T-cell (primary cell): ENCODE measurements at regions not wholly inside any gene's neighbourhood (a gene's known extent, or its start where the extent isn't known, plus 50 kb on each side); places are given as distances from the start of the nearest gene placed in this dataset.
"Not testable (repeated sequence)": the region's sequence is repeated elsewhere in the genome, so short reads cannot be mapped to it uniquely, and the experiment has no call there.

Source experiments
- ATAC-seq, 4 experiments: fragments of 200-7000 bp in 3 of 4; fragments of 150-1000 bp in 1 of 4; cut with Tn5 transposase; replicated peaks in 1 of 4; 1 replicate in 3 of 4; 2 replicates in 1 of 4; pipeline ENCODE4 v1.10.0; 2021; ENCODE audit warnings: moderate library complexity in 3 of 4, mild to moderate bottlenecking in 2 of 4, moderate number of reproducible peaks in 1 of 4
- CTCF ChIA-PET, 2 donors: fragments of 300-600 bp; sonication (Branson Sonifier 250); formaldehyde crosslinking; loops; one replicate each; lab custom pipeline; 2022; ENCODE audit warnings: antibody characterized with exemption in 2 of 2; lab: Charles Lee
- POLR2A ChIA-PET, 2 donors: fragments of 300-600 bp; sonication (Branson Sonifier 250); formaldehyde crosslinking; loops; one replicate each; lab custom pipeline; 2022; ENCODE audit warnings: antibody characterized with exemption in 2 of 2; lab: Charles Lee
- DNase-seq, 35 experiments: peaks; one replicate each; pipeline versions ENCODE4 v3.0.0 to v3.0.0-alpha.2; 2013 to 2023
- H3K27ac ChIP-seq: one replicate; pipeline ENCODE4 v1.5.1; 2013; ENCODE audit warnings: low read length
- H3K27me3 ChIP-seq, 2 experiments: replicated peaks in 1 of 2; 1 replicate in 1 of 2; 2 replicates in 1 of 2; pipeline versions ENCODE4 v1.6.1 to v1.7.0; 2013; ENCODE audit warnings: low read length in 1 of 2, mixed read lengths in 1 of 2; ENCODE audit not compliant: control insufficient read depth in 2 of 2, insufficient read depth in 2 of 2; ENCODE audit errors: extremely low read depth in 1 of 2
- H3K36me3 ChIP-seq, 2 donors: 1 replicate in 1 of 2; 2 replicates in 1 of 2; pipeline versions ENCODE4 v1.6.1 to v1.7.0; 2013; ENCODE audit warnings: low read length in 1 of 2; ENCODE audit not compliant: control insufficient read depth in 2 of 2, insufficient read depth in 1 of 2; ENCODE audit errors: extremely low read depth in 1 of 2
- H3K4me1 ChIP-seq, 2 experiments: 1 replicate in 1 of 2; 2 replicates in 1 of 2; pipeline versions ENCODE4 v1.6.1 to v1.7.0; 2013; ENCODE audit warnings: low read length in 2 of 2, mixed read lengths in 1 of 2; ENCODE audit not compliant: insufficient read depth in 2 of 2, control insufficient read depth in 1 of 2; ENCODE audit errors: extremely low read depth in 1 of 2
- H3K4me3 ChIP-seq, 2 donors: 1 replicate in 1 of 2; 2 replicates in 1 of 2; pipeline versions ENCODE4 v1.5.1 to v1.7.0; 2013; ENCODE audit warnings: mild to moderate bottlenecking in 2 of 2, low read length in 1 of 2, moderate library complexity in 1 of 2; ENCODE audit not compliant: control insufficient read depth in 1 of 2; ENCODE audit errors: extremely low read depth in 1 of 2
- H3K9me3 ChIP-seq: 2 replicates; pipeline ENCODE4 v1.7.0; 2013
- H3K27ac Mint-ChIP-seq, 2 donors: one replicate each; pipeline ENCODE4 v1.8.0; 2020 to 2021; ENCODE audit warnings: mild to moderate bottlenecking in 2 of 2, mixed read lengths in 2 of 2
- H3K27me3 Mint-ChIP-seq, 2 donors: one replicate each; pipeline ENCODE4 v1.8.0; 2021 to 2022; ENCODE audit warnings: mixed read lengths in 2 of 2
- H3K36me3 Mint-ChIP-seq: one replicate; pipeline ENCODE4 v1.8.0; 2021; ENCODE audit warnings: mixed read lengths
- H3K4me1 Mint-ChIP-seq, 3 donors: one replicate each; pipeline ENCODE4 v1.8.0; 2020 to 2022; ENCODE audit warnings: mixed read lengths in 3 of 3, mild to moderate bottlenecking in 1 of 3
- H3K4me3 Mint-ChIP-seq, 3 donors: one replicate each; pipeline ENCODE4 v1.8.0; 2020 to 2022; ENCODE audit warnings: mild to moderate bottlenecking in 3 of 3, mixed read lengths in 3 of 3, moderate library complexity in 3 of 3
- H3K9me3 Mint-ChIP-seq, 3 donors: one replicate each; pipeline ENCODE4 v1.8.0; 2020 to 2022; ENCODE audit warnings: mixed read lengths in 3 of 3
- WGBS: methylation state at CpG from one replicate; pipeline ENCODE4 v1.1.5; 2013; ENCODE audit warnings: missing lambda C conversion rate; ENCODE audit not compliant: insufficient coverage; 5-methylcytosine and 5-hydroxymethylcytosine counted together

GRCh38 chr22:34841331-34841771 lies 224.6 kb upstream of the ISX start:
- no peak overlapping the region for H3K4me3 Mint-ChIP-seq
- H3K4me3 ChIP-seq, result no peak overlapping the region
- H3K36me3 Mint-ChIP-seq, result no peaks in the 10 kb centered on the region
- H3K27me3 Mint-ChIP-seq, result peaks cover 4 to 13% of the 10 kb centered on the region in 2 donors
- WGBS, result no CpG with 5 or more reads among the region's 3 CpGs
- H3K27me3 ChIP-seq, result no peaks in the 10 kb centered on the region
- no peaks in the 10 kb centered on the region for H3K36me3 ChIP-seq
- ATAC-seq (no peak), DNase-seq (no peak)
- CTCF ChIA-PET, result interaction anchor here in 1 of 2 donors (0.8 kb wide), 1 partner anchor 163 kb away, joined by 3 read pairs; no protein-coding TSS in a partner anchor
- no peaks in the 10 kb centered on the region for H3K4me1 Mint-ChIP-seq
- peaks cover 0 to 11% (median 4%) of the 10 kb centered on the region in 3 donors for H3K9me3 Mint-ChIP-seq
- POLR2A ChIA-PET, result no interaction called here
- H3K9me3 ChIP-seq, result no peaks in the 10 kb centered on the region
- no peak overlapping the region for H3K27ac Mint-ChIP-seq
- no peak overlapping the region for H3K27ac ChIP-seq
- H3K4me1 ChIP-seq, result no peaks in the 10 kb centered on the region

GRCh38 chr22:34841911-34842310 lies 224.0 kb upstream of the ISX start:
- Histone ChIP-seq H3K27ac (no peak overlapping the region), H3K27me3 (no peaks in the 10 kb centered on the region), H3K4me1 (no peaks in the 10 kb centered on the region), H3K9me3 (no peaks in the 10 kb centered on the region), H3K36me3 (no peaks in the 10 kb centered on the region), H3K4me3 (no peak overlapping the region)
- no peak for DNase-seq
- Mint-ChIP-seq H3K4me3 (no peak overlapping the region), H3K36me3 (no peaks in the 10 kb centered on the region), H3K9me3 (peaks cover 0 to 11% (median 3%) of the 10 kb centered on the region in 3 donors), H3K27ac (no peak overlapping the region), H3K27me3 (peaks cover 4 to 12% of the 10 kb centered on the region in 2 donors), H3K4me1 (no peaks in the 10 kb centered on the region)
- CTCF ChIA-PET, result no interaction called here
- POLR2A ChIA-PET, result no interaction called here
- ATAC-seq, result no peak
- 80% methylated on average over 1 of the region's 4 CpGs for WGBS

- DNase-seq, result no peak
- CTCF ChIA-PET, result no interaction called here
- no peak for ATAC-seq
- peaks cover 4 to 8% of the 10 kb centered on the region in 2 donors for H3K27me3 Mint-ChIP-seq
- H3K27ac ChIP-seq, result no peak overlapping the region
- H3K4me1 Mint-ChIP-seq, result no peaks in the 10 kb centered on the region
- H3K4me1 ChIP-seq, result no peaks in the 10 kb centered on the region
- H3K9me3 Mint-ChIP-seq, result peaks cover 0 to 11% (median 0%) of the 10 kb centered on the region in 3 donors
- POLR2A ChIA-PET, result no interaction called here
- H3K36me3 Mint-ChIP-seq, result no peaks in the 10 kb centered on the region
- no peaks in the 10 kb centered on the region for H3K36me3 ChIP-seq
- H3K4me3 Mint-ChIP-seq, result no peak overlapping the region
- H3K27ac Mint-ChIP-seq, result no peak overlapping the region
- H3K27me3 ChIP-seq, result no peaks in the 10 kb centered on the region
- 83% methylated on average over 1 of the region's 2 CpGs for WGBS
- no peak overlapping the region for H3K4me3 ChIP-seq
- H3K9me3 ChIP-seq, result no peaks in the 10 kb centered on the region
Measured at GRCh38 chr22:34842630-34843029, 223.3 kb upstream of the ISX start.

GRCh38 chr22:34843743-34844142 lies 222.2 kb upstream of the ISX start:
- ATAC-seq, H3K4me3 ChIP-seq, H3K27me3 ChIP-seq, H3K27ac Mint-ChIP-seq, H3K27me3 Mint-ChIP-seq, H3K27ac ChIP-seq, H3K36me3 Mint-ChIP-seq, CTCF ChIA-PET, H3K4me1 ChIP-seq, H3K4me3 Mint-ChIP-seq, H3K36me3 ChIP-seq, H3K9me3 ChIP-seq, POLR2A ChIA-PET, DNase-seq, H3K4me1 Mint-ChIP-seq: not testable (repeated sequence)
- peaks cover 0 to 11% (median 0%) of the 10 kb centered on the region in 3 donors for H3K9me3 Mint-ChIP-seq
- no CpG with 5 or more reads among the region's 1 CpG for WGBS

- no CpG with 5 or more reads among the region's 2 CpGs for WGBS
- Histone ChIP-seq H3K36me3 (no peaks in the 10 kb centered on the region), H3K9me3 (no peaks in the 10 kb centered on the region), H3K27ac (no peak overlapping the region), H3K4me1 (no peaks in the 10 kb centered on the region), H3K4me3 (no peak overlapping the region), H3K27me3 (no peaks in the 10 kb centered on the region)
- ATAC-seq (no peak), DNase-seq (no peak)
- no peak overlapping the region for H3K4me3 Mint-ChIP-seq
- H3K4me1 Mint-ChIP-seq, result no peaks in the 10 kb centered on the region
- no peak overlapping the region for H3K27ac Mint-ChIP-seq
- peaks cover 0 to 11% (median 0%) of the 10 kb centered on the region in 3 donors for H3K9me3 Mint-ChIP-seq
- CTCF ChIA-PET, result no interaction called here
- peaks cover 3 to 6% of the 10 kb centered on the region in 2 donors for H3K27me3 Mint-ChIP-seq
- POLR2A ChIA-PET, result no interaction called here
- no peaks in the 10 kb centered on the region for H3K36me3 Mint-ChIP-seq
Measured at GRCh38 chr22:34845391-34845790, 220.6 kb upstream of the ISX start.

GRCh38 chr22:34847072-34847471 lies 218.9 kb upstream of the ISX start:
- no peak overlapping the region for H3K27ac ChIP-seq
- Mint-ChIP-seq H3K27ac (no peak overlapping the region), H3K9me3 (peaks cover 0 to 11% (median 0%) of the 10 kb centered on the region in 3 donors), H3K36me3 (no peaks in the 10 kb centered on the region), H3K4me3 (no peak overlapping the region), H3K27me3 (peaks cover 3 to 6% of the 10 kb centered on the region in 2 donors), H3K4me1 (no peaks in the 10 kb centered on the region)
- 0% methylated on average over 1 of the region's 1 CpG for WGBS
- CTCF ChIA-PET, result no interaction called here
- H3K9me3 ChIP-seq, result no peaks in the 10 kb centered on the region
- H3K36me3 ChIP-seq, result no peaks in the 10 kb centered on the region
- no peak for ATAC-seq
- no peaks in the 10 kb centered on the region for H3K4me1 ChIP-seq
- no peak overlapping the region for H3K4me3 ChIP-seq
- H3K27me3 ChIP-seq, result no peaks in the 10 kb centered on the region
- POLR2A ChIA-PET, result no interaction called here
- no peak for DNase-seq

- H3K4me3 ChIP-seq, result no peak overlapping the region
- no peaks in the 10 kb centered on the region for H3K36me3 ChIP-seq
- Mint-ChIP-seq H3K27ac (no peak overlapping the region), H3K4me3 (no peak overlapping the region), H3K27me3 (peaks cover 3 to 6% of the 10 kb centered on the region in 2 donors), H3K36me3 (no peaks in the 10 kb centered on the region), H3K9me3 (peaks cover 0 to 5% (median 0%) of the 10 kb centered on the region in 3 donors), H3K4me1 (no peaks in the 10 kb centered on the region)
- DNase-seq (no peak), ATAC-seq (no peak)
- no peaks in the 10 kb centered on the region for H3K9me3 ChIP-seq
- H3K4me1 ChIP-seq, result no peaks in the 10 kb centered on the region
- H3K27me3 ChIP-seq, result no peaks in the 10 kb centered on the region
- WGBS, result 66% methylated on average over 4 of the region's 4 CpGs
- ChIA-PET CTCF (no interaction called here), POLR2A (no interaction called here)
- H3K27ac ChIP-seq, result no peak overlapping the region
Measured at GRCh38 chr22:34849965-34850364, 216.0 kb upstream of the ISX start.
